H9 (cell line): ENCODE measurements at regions not wholly inside any gene's neighbourhood (a gene's known extent, or its start where the extent isn't known, plus 50 kb on each side); places are given as distances from the start of the nearest gene placed in this dataset.

Experiments used
- DNase-seq: peaks from one replicate; pipeline ENCODE4 v3.0.0-alpha.2; 2017
- H2AFZ ChIP-seq: one replicate; pipeline ENCODE4 v1.6.1; 2013; ENCODE audit warnings: mild to moderate bottlenecking, low read length, control low read depth, moderate library complexity
- H2AK5ac ChIP-seq: 2 replicates; pipeline ENCODE4 v1.6.1; 2013; ENCODE audit warnings: low read length, control low read depth, mixed read lengths; ENCODE audit not compliant: insufficient read length
- H2BK120ac ChIP-seq: one replicate; pipeline ENCODE4 v1.6.1; 2013; ENCODE audit warnings: low read depth, mild to moderate bottlenecking, low read length, control low read depth, inconsistent platforms; ENCODE audit not compliant: poor library complexity, severe bottlenecking
- H2BK12ac ChIP-seq: 2 replicates; pipeline ENCODE4 v1.6.1; 2013; ENCODE audit warnings: low read length, control low read depth, mixed read lengths, low read depth; ENCODE audit not compliant: insufficient read length
- H2BK15ac ChIP-seq: 2 replicates; pipeline ENCODE4 v1.6.1; 2013; ENCODE audit warnings: low read depth, low read length, control low read depth
- H2BK20ac ChIP-seq: one replicate; pipeline ENCODE4 v1.6.1; 2013; ENCODE audit warnings: low read depth, mild to moderate bottlenecking, low read length, control low read depth, inconsistent platforms; ENCODE audit not compliant: poor library complexity, severe bottlenecking
- H2BK5ac ChIP-seq: 2 replicates; pipeline ENCODE4 v1.6.1; 2013; ENCODE audit warnings: low read length, control low read depth, mixed read lengths; ENCODE audit not compliant: insufficient read length
- H3K14ac ChIP-seq: 2 replicates; pipeline ENCODE4 v1.6.1; 2013; ENCODE audit warnings: low read length, control low read depth; ENCODE audit not compliant: insufficient read depth
- H3K18ac ChIP-seq: 2 replicates; pipeline ENCODE4 v1.6.1; 2013; ENCODE audit warnings: low read depth, mild to moderate bottlenecking, mixed read lengths, low read length, control low read depth; ENCODE audit not compliant: insufficient read length
- H3K23ac ChIP-seq: 2 replicates; pipeline ENCODE4 v1.6.1; 2013; ENCODE audit warnings: low read length, control low read depth, mixed read lengths, low read depth; ENCODE audit not compliant: insufficient read length
- H3K23me2 ChIP-seq: 2 replicates; pipeline ENCODE4 v1.6.1; 2013; ENCODE audit warnings: low read depth, mild to moderate bottlenecking, mixed read lengths, low read length, control low read depth; ENCODE audit not compliant: insufficient read length, poor library complexity, severe bottlenecking
- H3K27ac ChIP-seq: 2 replicates; pipeline ENCODE4 v1.5.1; 2013; ENCODE audit warnings: low read length, control low read depth, mixed read lengths, low read depth; ENCODE audit not compliant: insufficient read length
- H3K27me3 ChIP-seq: 2 replicates; pipeline ENCODE4 v1.6.1; 2013; ENCODE audit warnings: low read length, control low read depth, inconsistent platforms; ENCODE audit not compliant: insufficient read depth
- H3K4ac ChIP-seq: 2 replicates; pipeline ENCODE4 v1.6.1; 2013; ENCODE audit warnings: low read depth, mild to moderate bottlenecking, control low read depth, inconsistent platforms, low read length, moderate library complexity
- H3K4me1 ChIP-seq: 2 replicates; pipeline ENCODE4 v1.6.1; 2013; ENCODE audit warnings: low read length, control low read depth, inconsistent platforms; ENCODE audit not compliant: insufficient read depth
- H3K4me2 ChIP-seq: 2 replicates; pipeline ENCODE4 v1.6.1; 2013; ENCODE audit warnings: low read length, control low read depth, mixed read lengths; ENCODE audit not compliant: insufficient read length, insufficient read depth
- H3K56ac ChIP-seq: 2 replicates; pipeline ENCODE4 v1.6.1; 2013; ENCODE audit warnings: low read depth, mild to moderate bottlenecking, mixed read lengths, low read length, control low read depth; ENCODE audit not compliant: insufficient read length
- H3K79me1 ChIP-seq: 2 replicates; pipeline ENCODE4 v1.6.1; 2013; ENCODE audit warnings: low read depth, mild to moderate bottlenecking, moderate library complexity, low read length, control low read depth, inconsistent platforms; ENCODE audit not compliant: insufficient read depth, poor library complexity, severe bottlenecking
- H3K79me2 ChIP-seq: 2 replicates; pipeline ENCODE4 v1.6.1; 2013; ENCODE audit warnings: low read length, control low read depth, inconsistent platforms; ENCODE audit not compliant: insufficient read depth
- H3K9ac ChIP-seq: 2 replicates; pipeline ENCODE4 v1.6.1; 2013; ENCODE audit warnings: low read length, control low read depth, mixed read lengths; ENCODE audit not compliant: insufficient read length; ENCODE audit errors: extremely low read depth
- H3K9me3 ChIP-seq: one replicate; pipeline ENCODE4 v1.6.1; 2013; ENCODE audit warnings: low read depth, low read length, inconsistent platforms; ENCODE audit not compliant: control insufficient read depth
- H3T11ph ChIP-seq: one replicate; pipeline ENCODE4 v1.6.1; 2013; ENCODE audit warnings: mild to moderate bottlenecking, low read length, control low read depth, inconsistent platforms
- H4K20me1 ChIP-seq: one replicate; pipeline ENCODE4 v1.6.1; 2013; ENCODE audit not compliant: control insufficient read depth, insufficient read length, insufficient read depth
- H4K5ac ChIP-seq: 2 replicates; pipeline ENCODE4 v1.6.1; 2013; ENCODE audit warnings: low read depth, mild to moderate bottlenecking, mixed read lengths, low read length, control low read depth; ENCODE audit not compliant: insufficient read length
- H4K8ac ChIP-seq: replicated peaks from 2 replicates; pipeline ENCODE4 v1.6.1; 2013; ENCODE audit warnings: low read length, control low read depth, mixed read lengths, low read depth; ENCODE audit not compliant: insufficient read length
- H4K91ac ChIP-seq: 2 replicates; pipeline ENCODE4 v1.6.1; 2013; ENCODE audit warnings: low read depth, mild to moderate bottlenecking, moderate library complexity, mixed read lengths, low read length, control low read depth; ENCODE audit not compliant: insufficient read length
- H3K27ac Mint-ChIP-seq, 3 experiments: 2 replicates in 2 of 3; 3 replicates in 1 of 3; pipeline ENCODE4 v1.8.0; 2020 to 2021; ENCODE audit warnings: mixed read lengths in 3 of 3, mild to moderate bottlenecking in 1 of 3, moderate library complexity in 1 of 3
- H3K27me3 Mint-ChIP-seq: 2 replicates; pipeline ENCODE4 v1.8.0; 2021; ENCODE audit warnings: low read depth, mild to moderate bottlenecking, moderate library complexity, mixed read lengths
- H3K36me3 Mint-ChIP-seq, 3 experiments: 2 replicates in 2 of 3; 3 replicates in 1 of 3; pipeline ENCODE4 v1.8.0; 2020 to 2021; ENCODE audit warnings: low read depth in 3 of 3, mixed read lengths in 3 of 3; ENCODE audit not compliant: insufficient read depth in 1 of 3
- H3K4me1 Mint-ChIP-seq, 2 experiments: 2 replicates each; pipeline ENCODE4 v1.8.0; 2020; ENCODE audit warnings: mixed read lengths in 2 of 2
- H3K4me3 Mint-ChIP-seq, 2 experiments: 2 replicates in 1 of 2; 3 replicates in 1 of 2; pipeline ENCODE4 v1.8.0; 2020 to 2021; ENCODE audit warnings: mild to moderate bottlenecking in 2 of 2, mixed read lengths in 2 of 2, moderate library complexity in 1 of 2
- H3K9me3 Mint-ChIP-seq, 2 experiments: 2 replicates in 1 of 2; 3 replicates in 1 of 2; pipeline ENCODE4 v1.8.0; 2020; ENCODE audit warnings: mild to moderate bottlenecking in 2 of 2, mixed read lengths in 2 of 2, moderate library complexity in 1 of 2
- CTCF ChIP-seq: fragments of 200-600 bp; sonication (generic); conservative IDR thresholded peaks from 3 replicates; pipeline ENCODE4 v1.8.0; 2021; ENCODE audit warnings: antibody characterized with exemption, mild to moderate bottlenecking
- WGBS: extraction: QIAGEN DNeasy Blood & Tissue Kit; methylation state at CpG from one replicate; pipeline ENCODE4 v1.1.7; 2013; ENCODE audit warnings: missing lambda C conversion rate, low lambda C conversion rate, mixed read lengths; ENCODE audit not compliant: insufficient read length; ENCODE audit errors: extremely low coverage; 5-methylcytosine and 5-hydroxymethylcytosine counted together

GRCh38 chr10:8563478-8563877 is 509.0 kb downstream of the GATA3 start:
- H2AK5ac ChIP-seq, result no peak overlapping the region
- H3K9me3 ChIP-seq, result no peaks in the 10 kb centered on the region
- no peak overlapping the region for H3K9ac ChIP-seq
- no peak overlapping the region for H2BK15ac ChIP-seq
- no peak overlapping the region for H3K4me2 ChIP-seq
- no peak overlapping the region for H2BK120ac ChIP-seq
- no peak overlapping the region for H3T11ph ChIP-seq
- no peak overlapping the region for H4K5ac ChIP-seq
- no peak overlapping the region for H2BK20ac ChIP-seq
- H3K27ac ChIP-seq, result no peak overlapping the region
- no peak overlapping the region for H2BK12ac ChIP-seq
- DNase-seq, result no peak
- no peaks in the 10 kb centered on the region for H3K79me2 ChIP-seq
- no peak overlapping the region for H3K14ac ChIP-seq
- no peak overlapping the region for H2BK5ac ChIP-seq
- no peaks in the 10 kb centered on the region for H3K23me2 ChIP-seq
- H3K4ac ChIP-seq, result no peak overlapping the region
- no peak overlapping the region for H3K23ac ChIP-seq
- no peaks in the 10 kb centered on the region for H3K79me1 ChIP-seq
- H3K27ac Mint-ChIP-seq, result no peak overlapping the region
- no peaks in the 10 kb centered on the region for H3K27me3 ChIP-seq
- H3K4me1 Mint-ChIP-seq, result no peaks in the 10 kb centered on the region
- H3K4me3 Mint-ChIP-seq, result no peak overlapping the region
- H4K8ac ChIP-seq, result no peak overlapping the region
- no peaks in the 10 kb centered on the region for H3K9me3 Mint-ChIP-seq
- no peak overlapping the region for H3K56ac ChIP-seq
- no peaks in the 10 kb centered on the region; the same call in 1 of the 2 replicates for H3K27me3 Mint-ChIP-seq
- H4K20me1 ChIP-seq, result no peaks in the 10 kb centered on the region
- TF ChIP-seq CTCF, result no peak
- WGBS, result no CpG with 5 or more reads among the region's 7 CpGs
- no peaks in the 10 kb centered on the region for H3K4me1 ChIP-seq
- no peak overlapping the region for H4K91ac ChIP-seq
- H3K36me3 Mint-ChIP-seq, result no peaks in the 10 kb centered on the region
- H2AFZ ChIP-seq, result no peak overlapping the region
- no peak overlapping the region for H3K18ac ChIP-seq
